Middle frontal gyrus (tissue), 1 donor: ENCODE measurements at regions not wholly inside any gene's neighbourhood (a gene's known extent, or its start where the extent isn't known, plus 50 kb on each side); places are given as distances from the start of the nearest gene placed in this dataset.

Experiments used
- DNase-seq: peaks from one replicate; pipeline ENCODE4 v3.0.0-alpha.2; 2015; ENCODE audit warnings: low spot score; ENCODE audit errors: extremely low spot score

DNA sequence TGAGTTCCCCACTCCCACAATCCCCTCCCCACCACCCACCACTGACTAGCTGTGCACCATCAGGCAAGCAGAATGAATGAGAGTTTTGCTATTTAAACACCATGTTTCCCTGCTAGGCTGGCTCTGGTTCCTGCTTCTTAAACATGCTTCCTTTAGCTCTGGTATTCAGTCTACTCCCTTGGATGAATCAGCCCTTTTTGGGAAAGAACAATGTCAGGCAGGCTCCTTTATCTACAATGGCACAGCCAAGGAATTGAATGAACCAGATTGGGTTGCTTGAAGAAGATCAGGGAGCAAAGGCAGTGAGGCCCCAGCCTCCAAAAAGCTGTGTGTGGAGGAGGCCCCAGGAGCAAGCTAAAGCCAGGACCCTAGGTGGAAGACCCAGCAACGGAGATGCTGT lies 92.9 kb upstream of the ISX start:
- DNase-seq = no peak

DNA sequence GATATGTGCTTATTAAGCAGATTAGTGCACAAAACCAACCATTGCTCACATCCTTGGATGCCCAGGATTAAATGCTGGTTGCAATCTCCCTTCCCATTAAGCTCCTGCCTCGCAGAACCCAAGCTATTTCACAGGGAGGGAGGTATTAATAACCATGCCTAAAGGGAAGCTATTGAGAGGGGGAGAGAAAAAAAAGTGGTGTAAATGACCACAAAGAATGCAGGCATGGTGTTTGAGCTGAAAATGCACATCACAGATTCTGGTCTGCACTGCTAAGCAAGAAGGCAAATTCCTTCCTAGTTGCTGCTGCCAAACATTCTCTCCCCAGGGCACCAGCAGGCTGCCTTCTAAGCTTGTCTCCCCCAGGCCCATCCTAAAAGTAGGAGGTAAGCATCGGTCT lies 92.0 kb upstream of the ISX start:
- DNase-seq = no peak

DNA sequence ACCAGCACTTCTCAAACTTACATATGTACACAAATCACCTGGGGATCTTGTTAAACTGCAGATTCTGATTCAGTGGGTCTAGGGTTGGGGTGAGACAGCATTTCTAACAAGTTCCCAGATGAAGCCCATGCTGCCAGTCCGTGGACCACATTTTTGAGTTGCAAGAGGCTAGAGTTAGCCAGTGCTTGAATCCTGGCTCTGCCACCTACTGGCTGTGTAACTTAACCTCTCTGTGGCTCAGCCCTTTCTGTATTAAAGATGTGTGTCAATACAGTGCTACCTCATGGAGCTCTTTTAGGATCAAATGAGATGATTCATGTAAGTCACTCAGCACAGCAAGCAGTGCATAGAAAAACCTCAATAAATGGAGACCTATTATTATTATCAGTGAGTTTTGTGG lies 90.2 kb upstream of the ISX start:
- no peak for DNase-seq

DNA sequence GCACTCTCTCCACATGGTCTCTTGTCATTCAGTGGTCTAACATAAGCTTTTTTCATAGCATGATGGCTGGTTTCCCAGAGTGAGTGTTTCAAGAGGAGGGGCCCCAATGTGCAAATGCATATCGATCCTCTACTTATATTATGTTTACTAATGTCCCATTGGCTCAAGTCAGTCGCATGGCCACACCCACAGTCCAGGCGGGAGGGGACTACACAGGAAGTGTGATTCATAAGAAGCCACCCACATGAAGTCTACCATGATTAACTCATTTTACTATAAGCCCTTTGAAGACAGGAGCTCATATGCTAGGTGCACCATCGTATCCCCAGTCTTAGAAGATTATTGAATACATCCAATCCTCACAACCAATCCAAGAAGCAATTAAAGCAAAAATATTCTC lies 89.5 kb upstream of the ISX start:
- DNase-seq = no peak

DNA sequence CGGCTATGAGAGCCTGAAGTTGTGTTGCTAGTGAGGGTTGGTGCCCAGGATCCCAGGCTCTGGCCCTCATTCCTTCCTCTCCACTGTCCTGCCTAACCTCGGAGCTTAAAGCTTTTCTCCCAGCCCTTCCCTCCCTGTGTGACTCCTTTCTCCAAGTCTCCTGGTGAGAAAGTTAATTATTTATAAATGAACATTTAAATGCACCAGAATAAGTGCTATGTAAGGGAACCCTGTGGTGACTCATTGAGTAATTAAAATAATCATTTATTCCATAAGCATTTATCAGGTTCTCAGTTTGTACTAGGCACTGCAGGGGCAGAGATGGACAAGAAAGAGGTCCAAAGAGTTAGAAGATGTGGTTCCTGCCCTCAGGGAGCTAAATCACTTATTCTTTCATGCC lies 89.1 kb upstream of the ISX start:
- DNase-seq = no peak

DNA sequence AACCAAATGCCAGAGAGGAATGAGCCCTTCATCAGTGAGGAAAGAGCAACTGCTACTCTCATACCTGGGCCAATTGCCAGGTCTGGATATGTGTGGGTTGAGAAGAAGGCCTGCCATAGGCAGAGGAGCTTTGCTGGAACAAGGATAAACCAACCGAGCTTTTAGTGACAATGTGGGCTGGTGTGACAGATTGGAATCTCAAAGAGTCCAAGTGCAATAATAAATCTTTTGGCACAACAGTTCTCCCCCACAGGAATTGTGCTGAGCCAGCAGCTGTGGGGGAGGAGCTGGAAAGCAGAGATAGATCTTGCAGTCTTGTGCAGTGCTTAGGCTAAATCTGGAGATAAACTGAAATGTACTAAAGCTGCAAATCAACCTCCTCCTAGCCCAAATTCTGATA lies 79.4 kb upstream of the ISX start:
- no peak for DNase-seq

DNA sequence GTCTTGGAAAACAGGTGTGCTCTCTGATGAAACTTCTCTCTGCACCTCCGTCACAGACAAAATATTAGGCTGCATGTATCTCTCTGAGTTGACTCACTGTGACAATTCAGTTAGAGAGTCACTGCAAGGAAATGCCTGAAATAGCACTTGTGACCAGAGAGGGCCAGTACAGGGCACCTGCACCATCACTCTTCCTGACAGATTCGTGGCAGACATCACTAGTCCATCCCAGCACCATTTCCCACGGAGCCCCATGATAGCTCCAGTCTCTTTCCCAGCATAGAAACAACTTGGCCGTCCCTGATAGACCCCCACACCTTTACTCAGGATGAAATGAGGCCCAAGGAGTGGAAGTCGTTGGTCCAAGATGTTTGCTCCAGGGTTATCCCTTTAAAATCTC lies 73.3 kb upstream of the ISX start:
- DNase-seq = no peak

DNA sequence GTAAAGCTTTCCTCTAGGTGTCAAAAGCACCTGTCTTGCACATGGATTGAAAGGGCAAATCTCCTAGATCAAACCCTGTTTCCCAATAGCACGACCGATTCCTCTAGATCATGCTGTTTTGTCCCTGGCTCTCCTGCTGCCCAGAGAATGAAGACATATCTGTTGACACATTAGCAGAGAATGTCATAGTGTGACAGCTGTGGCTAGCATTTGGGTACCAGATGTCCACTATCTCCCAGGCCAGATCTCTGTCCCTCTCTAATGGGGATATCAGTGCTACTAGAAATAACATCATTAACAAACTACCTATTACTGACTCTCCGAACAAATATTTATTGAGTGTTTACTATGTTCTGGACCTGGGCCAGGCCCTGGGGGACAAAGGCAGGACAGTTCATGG lies 72.4 kb upstream of the ISX start:
- no peak for DNase-seq

DNA sequence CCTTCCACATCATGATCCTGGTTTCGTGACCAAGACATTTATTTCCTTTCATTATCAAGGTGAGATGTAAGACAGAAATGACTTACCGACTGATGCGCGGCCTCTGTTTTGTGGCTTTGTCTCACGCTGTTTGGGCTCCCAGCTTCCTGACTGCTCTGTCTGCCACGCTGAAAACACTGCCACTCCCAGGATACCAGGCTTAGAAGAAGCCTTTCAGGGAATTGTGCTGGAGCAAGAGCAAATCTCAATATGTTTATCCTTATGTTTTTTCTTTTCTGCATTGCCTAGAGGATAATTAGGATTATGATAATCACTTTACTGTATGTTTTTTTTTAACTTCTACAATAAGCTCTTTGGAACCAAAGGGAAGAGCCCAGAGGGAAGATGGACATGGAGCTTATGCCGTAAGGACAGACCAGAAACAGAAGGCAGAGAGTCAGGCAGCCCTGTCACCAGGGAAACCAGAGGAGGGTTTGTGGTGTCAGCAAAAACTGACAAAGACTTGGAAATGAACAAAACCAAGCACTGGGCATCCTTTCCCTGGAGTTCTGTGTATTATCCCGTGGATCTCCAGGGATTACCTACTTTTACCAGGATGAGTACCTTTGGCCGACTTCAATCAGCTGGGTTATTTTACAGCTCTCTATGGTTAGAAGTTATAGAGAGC lies 68.2 kb upstream of the ISX start:
- no peak for DNase-seq

DNA sequence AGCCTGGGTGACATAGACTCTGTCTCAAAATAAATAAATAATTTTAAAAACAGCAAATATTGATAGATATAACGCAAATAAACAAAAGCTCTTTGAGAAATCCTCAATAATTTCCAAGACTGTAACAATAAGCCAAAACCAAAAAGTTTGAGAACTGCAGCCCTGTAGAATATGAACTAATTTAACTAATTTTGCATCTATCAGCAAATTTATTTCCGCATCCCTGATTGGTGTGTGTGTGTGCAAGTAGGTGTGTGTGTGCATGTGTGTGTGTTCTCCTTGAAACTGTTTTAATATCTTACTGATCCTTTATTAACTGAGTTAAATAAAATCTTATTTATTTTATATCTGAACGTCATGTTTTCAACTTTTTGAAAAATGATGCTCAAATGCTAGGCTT lies 67.0 kb upstream of the ISX start:
- DNase-seq = no peak

DNA sequence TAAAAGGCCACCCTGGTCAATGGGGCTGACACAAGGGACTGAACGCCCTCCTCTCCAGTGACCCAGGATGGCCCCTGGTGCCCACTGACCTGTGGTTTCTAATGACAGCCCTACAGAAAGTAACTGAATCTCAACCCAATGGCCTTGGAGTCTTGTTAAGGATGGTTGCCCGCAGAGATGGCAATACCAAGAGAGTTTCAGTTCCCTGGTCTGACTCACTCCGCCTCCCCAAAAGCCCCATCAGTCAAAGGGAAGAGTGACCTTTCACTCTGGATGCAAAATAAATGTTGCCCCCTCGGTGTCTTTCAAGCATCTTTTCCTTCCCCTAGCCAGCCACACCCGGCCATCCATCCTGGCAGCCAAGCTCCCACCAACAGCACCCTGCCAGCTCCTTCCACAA lies 57.7 kb upstream of the ISX start:
- DNase-seq = no peak

DNA sequence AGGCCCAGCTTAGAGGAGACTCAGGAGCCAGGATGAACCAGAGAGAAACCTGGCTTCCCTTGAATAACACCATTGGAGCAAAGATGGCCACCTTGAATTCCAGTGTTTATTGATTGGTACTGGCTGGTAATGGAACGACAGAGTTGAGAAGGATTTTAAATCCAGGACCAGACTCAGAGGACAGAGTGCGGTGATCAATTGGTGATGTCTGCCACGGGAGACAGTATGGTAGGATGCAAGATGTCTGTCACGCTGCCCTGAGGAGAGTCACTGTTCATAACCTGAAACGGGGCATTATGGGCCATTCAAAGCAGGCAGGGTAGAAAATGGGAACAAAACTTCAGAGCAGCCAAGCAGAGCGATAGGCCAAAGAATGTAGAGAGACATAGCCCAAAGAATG lies 55.4 kb upstream of the ISX start:
- no peak for DNase-seq

DNA sequence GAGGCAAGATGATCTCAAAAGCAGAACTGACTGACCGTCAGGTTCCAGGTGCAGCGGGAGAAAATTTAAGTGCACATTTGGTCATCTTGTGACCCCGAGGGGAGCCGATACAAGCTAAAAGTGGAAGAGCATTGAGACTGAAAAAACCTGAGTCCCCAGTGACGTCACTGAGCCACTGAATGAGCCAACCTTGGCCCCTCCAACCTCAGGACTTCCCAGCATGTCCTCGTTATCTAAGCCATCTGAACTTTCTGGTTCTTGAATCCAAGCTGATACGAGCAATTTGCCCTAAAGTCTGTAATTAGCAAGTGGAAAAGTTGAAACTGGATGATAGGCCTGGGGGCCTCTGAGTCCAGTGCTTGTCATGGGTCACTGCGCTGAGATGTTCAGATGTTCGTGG lies 51.1 kb upstream of the ISX start:
- DNase-seq = no peak
